HG03280 (cell line): ENCODE measurements at regions not wholly inside any gene's neighbourhood (a gene's known extent, or its start where the extent isn't known, plus 50 kb on each side); places are given as distances from the start of the nearest gene placed in this dataset.
"Not testable (repeated sequence)": the region's sequence is repeated elsewhere in the genome, so short reads cannot be mapped to it uniquely, and the experiment has no call there.

Experiments
- ATAC-seq: cut with Tn5 transposase; IDR thresholded peaks from one replicate; pipeline ENCODE4 v1.9.1; 2021; ENCODE audit warnings: mild to moderate bottlenecking, moderate library complexity; ENCODE audit not compliant: unreplicated experiment

DNA sequence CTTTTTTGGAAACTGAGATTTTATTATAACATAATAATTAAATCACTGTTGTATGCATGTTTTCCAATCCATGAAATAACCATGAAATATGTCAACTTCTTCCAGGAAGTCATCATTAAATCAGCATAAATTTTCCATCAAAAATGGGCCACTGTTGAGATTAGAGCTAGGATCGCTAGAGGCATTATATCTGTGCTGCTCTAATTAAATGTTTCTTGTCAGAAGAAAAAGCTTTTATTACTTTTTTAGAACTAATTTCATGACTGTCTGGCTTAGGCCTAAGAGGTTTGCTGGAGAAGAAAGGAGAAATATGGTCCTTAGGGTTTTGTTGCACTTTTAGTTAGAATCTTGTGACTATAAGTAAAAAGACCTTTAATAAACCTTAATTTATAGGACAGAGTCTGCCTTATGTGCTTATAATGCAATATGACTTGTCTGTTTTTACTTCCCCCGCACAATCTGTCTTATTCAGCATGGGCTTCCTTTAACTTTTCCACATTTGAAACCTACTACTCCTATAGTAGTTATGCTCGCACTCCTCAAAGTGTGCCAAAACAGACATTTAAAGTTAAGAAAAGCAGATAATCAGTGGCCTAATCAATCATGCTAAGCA is 363.4 kb upstream of the GCFC2 start:
- no peak for ATAC-seq

DNA sequence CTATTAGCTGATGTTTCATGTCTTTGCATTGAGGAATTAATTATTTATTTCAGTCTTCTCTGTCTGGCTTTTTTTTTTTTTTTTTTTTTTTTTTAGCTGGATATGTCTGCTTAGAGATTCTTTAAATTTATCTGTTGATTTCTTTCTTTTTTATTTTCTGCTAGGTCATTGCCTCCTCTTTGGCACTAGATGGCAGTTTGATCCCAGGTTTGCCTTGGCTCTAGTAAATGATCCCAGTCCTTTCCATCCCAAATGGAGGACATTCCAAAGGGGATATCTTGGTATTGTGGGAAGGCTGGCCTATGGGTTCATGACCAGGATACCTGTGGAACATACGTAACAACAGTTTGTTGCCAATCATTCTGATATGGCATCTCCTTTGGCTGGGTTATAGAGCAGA is 339.5 kb upstream of the GCFC2 start:
- no peak for ATAC-seq

DNA sequence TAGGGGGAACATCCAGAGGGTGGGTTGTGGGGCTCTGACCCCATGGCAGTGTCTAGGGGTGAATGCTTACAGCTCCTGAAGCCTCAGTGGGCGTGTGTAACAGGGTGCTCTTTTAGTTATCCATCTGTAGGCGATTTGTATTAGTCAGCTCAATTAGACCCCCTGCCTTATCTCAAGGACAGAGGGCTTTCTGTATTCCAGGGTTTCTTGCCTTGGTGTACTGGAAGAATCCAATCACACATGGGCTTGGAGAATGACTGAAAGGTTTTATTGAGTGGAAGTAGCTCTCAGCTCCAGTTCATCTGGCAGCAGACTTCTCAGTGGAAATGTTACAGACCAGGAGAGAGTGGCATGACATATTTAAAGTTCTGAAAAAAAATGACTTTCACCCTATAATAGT is 334.0 kb upstream of the GCFC2 start:
- ATAC-seq, result no peak

DNA sequence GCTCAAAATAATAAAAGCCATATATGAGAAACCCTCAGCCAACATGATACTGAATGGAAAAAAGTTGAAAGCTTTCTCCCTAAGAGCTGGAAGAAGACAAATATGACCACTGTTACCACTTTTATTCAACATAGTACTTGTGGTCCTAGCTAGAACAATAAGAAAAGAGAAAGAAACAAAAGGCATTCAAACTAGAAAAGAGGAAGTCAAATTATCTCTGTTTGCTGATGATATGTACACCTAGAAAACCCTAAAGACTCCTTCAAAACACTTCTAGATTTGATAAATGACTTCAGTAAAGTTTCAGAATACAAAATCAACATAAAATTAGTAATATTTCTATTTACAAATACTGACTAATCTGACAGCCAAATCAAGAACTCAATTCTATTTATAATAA is 328.8 kb upstream of the GCFC2 start:
- no peak for ATAC-seq

DNA sequence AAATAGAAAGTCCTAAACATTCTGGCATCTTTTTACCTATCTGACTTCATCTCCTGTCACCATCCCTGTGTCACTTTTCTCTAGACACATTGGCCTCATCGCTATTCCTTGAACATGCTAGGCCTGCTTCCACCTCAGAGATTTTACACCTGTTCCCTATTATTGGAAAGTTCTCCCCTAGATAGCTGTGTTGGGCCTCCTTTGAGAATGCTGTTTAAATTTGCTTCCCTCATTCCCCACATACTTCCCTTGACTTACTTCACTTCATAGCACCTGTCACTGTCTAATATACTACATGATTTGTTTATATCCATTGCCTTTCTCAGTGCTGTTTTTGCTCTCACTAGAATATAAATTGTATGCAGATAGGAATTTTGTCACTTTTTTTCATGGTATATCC is 317.0 kb upstream of the GCFC2 start:
- ATAC-seq, result no peak

DNA sequence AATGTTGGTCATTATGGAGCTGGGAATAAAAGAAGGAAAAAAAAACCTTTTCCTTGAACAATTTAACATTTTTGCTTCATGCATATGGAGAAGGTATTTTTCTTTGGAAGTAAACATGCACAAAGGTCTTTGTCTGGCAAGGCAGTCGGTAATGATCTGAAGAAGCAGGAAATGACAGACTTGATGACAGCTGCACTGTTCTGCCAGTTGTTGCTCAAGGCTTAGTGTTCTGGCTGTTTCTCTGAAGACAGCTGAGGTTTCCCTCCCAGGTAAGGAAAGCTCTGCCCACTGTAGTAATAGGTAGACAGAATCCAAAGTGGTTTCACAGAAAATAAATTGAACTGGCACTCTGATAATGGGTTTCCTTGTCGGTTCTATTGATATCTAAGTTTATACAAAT is 308.4 kb upstream of the GCFC2 start:
- ATAC-seq, result no peak

DNA sequence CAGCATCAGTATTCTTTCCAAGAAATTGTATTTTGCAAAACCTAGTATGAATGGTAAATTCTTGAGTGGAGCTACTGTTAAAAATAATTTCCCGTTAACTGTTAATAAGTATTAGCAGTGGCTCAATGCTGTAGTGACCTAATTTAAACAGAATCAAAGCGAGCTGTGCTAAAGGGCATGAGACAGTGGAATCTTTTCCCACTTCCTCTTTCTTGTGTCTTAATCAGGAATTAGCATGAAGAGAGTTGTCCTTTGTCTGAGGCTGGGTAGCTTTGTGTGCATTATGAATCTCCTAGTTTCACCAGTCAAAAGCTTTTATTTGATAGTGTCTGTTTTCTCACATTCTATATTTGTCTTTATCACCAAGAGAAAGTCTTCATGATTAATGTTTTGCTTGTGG is 298.8 kb upstream of the GCFC2 start:
- no peak for ATAC-seq

DNA sequence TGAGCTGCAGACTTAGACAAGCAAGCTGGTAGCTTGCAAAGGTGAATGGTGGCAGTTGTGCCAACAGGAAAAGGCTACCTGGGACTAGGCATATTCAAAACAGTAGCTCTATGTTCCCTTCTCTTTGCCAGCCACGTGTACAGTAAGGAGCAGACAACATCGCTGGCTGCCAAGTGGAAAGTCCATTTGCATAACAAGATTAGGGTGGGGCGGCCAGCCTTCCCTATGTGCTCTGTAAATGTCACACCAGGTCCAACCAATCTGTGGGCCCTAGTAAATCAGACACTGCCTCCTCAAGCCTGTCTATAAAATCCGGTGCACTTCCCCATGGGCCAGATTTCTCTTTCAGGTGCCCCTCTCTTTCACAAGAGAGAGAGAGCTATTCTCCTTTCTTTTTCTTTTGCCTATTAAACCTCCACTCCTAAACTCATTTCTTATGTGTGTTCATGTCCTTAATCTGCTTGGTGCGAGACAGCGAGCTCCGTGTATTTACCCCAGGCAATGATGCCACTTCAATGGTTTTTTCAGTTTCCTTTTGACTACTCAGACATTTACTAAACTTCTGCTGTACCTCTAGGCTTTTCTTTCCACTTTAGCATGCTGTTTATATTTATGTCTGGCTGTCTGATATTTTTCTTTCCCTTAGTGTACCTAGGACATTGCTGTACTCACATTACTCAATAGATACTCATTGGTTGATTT is 297.4 kb upstream of the GCFC2 start:
- no peak for ATAC-seq

DNA sequence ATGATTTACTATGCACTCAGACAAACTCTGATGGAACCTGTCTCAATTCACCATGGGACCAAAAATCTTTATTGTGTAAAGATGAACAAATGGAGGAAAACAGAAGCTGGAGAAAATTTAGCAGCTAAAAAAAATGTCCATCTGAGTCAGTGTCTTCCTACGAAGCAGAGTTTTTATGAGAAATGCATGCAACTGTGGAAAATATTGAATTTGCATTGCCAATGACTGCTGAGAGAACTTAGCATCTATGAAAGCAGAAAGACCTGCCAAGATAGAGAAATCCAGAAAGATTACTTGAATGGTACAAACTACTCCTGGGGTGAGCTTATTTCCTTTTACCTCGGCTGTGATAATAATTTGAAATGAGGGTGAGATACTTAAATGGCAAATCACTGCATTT is 289.7 kb upstream of the GCFC2 start:
- ATAC-seq, result no peak

DNA sequence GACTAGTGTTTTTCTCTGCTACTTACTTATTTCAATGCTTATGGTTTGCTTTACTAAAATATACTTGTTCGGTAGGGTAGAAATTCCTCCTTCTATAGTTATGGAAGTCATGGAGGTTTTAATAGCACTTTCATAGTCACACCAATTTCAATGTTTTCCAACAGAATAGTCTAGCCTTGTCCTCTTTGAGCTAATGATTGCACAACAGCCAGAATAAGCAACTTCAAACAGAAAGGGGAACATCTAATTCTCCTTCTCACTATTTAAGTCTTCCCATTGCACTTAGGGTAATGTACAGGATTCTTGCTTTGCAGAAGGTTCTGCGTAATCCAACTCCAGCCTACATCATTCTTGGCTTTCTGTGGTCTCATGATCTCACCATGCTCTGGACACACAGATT is 287.7 kb upstream of the GCFC2 start:
- no peak for ATAC-seq

DNA sequence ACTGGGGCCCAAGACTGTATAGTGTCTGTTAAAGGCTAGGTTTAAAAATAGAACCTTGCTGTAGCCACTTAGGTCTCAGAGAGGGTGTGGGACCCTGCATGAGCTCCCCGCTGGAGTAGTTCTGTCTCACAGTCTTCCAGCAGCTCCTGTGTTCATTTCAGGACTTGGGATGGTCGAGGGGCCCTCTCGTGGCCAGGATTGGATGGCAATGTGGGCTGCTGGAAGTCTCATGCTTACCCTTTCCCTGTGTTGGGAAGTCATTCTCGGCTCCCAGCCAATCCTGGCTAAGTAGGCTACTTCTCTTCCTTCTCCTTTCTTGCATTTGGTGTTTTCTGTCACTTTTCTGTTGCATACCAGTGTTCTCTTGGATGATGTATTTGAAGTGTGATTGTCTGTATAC is 284.0 kb upstream of the GCFC2 start:
- no peak for ATAC-seq

DNA sequence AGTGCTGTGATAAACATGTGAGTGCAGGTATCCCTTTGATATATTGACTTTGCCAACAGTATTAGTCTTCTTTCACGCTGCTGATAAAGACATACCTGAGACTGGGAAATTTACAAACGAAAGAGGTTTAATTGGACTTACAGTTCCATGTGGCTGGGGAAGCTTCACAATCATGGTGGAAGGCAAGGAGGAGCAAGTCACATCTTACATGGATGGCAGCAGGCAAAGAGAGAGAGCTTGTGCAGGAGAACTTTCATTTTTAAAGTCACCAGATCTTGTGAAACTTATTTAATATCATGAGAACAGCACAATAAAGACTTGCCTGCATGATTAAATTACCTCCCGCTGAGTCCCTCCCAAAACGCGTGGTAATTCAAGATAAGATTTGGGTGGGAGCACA is 277.9 kb upstream of the GCFC2 start:
- ATAC-seq, result not testable (repeated sequence)

DNA sequence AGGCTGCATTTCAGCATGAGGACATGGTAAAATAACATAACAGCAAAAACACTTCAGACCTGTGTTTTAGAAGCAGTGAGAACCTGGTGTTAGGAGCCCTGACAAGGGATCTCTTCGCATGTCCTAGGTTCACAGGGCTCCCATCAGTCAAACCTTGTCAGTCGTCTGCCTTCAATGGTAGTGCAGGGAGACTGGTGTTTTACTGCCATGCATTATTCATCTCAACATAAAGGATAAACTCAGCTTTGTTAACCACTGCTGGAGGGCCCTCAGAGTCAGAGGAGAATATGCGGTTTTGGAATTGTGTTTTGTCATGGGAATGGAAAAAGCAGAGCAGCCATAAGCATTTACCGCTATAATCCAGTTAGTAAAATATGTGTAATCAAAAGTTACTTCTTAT is 275.9 kb upstream of the GCFC2 start:
- no peak for ATAC-seq

DNA sequence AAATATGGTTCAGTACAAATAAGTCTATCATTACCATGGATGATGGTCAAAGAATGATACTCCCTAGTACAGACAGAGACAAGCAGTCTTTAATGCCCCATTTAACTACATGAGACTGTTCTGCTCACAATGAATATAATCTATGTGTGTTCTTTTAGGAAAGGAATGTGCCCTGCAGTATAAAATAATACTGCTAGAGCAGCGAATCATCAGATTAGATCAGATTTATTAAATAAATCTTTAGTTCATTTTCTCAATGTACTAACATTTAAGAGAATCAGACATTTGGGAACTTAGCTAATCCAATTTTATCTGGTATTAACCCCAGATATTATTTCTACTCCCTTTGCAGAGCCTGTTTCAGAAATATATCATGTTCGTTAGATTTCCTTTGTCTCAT is 272.0 kb upstream of the GCFC2 start:
- ATAC-seq, result no peak

DNA sequence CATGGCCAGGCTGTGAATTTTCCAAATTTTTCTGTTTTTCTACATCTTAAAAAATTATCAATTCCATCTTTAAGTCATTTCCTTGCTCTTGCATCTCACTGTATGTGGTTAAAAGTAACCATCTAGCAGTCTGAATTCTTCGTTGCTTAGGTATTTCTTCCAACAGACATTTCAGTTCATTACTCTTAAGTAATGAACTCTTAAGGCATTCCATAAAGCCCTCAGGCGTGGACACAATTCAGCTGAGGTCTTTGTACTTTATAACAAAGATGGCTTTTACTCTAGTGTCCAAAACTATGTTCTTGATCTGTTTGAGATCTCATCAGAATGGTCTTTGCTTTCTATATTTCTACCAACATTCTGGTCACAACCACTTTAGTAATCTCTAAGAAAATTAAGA is 253.9 kb upstream of the GCFC2 start:
- no peak for ATAC-seq

DNA sequence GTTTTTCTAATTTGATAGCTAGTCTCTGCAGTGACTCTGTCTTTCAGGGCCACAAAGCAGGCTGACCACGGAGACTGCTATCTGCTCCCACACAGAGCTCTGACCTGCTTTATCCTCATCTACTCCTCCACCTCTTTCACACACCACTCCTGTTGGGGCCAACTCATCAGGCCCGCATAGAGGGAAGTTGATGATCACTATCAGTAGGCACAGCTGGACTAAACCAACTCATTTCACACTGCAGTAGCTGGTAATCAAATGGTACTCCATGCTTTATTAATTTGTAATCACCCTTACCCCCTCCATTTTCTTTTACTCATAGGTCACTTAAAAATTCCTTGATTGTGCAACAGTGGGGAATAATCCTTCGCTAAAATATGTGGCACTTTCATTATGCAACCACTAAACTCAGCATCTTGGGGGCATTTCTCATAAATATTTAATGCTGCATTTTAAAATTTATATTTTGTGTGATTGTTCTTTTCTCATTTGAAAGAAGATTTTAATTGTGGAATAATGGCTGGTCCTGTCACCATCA is 249.8 kb upstream of the GCFC2 start:
- no peak for ATAC-seq

DNA sequence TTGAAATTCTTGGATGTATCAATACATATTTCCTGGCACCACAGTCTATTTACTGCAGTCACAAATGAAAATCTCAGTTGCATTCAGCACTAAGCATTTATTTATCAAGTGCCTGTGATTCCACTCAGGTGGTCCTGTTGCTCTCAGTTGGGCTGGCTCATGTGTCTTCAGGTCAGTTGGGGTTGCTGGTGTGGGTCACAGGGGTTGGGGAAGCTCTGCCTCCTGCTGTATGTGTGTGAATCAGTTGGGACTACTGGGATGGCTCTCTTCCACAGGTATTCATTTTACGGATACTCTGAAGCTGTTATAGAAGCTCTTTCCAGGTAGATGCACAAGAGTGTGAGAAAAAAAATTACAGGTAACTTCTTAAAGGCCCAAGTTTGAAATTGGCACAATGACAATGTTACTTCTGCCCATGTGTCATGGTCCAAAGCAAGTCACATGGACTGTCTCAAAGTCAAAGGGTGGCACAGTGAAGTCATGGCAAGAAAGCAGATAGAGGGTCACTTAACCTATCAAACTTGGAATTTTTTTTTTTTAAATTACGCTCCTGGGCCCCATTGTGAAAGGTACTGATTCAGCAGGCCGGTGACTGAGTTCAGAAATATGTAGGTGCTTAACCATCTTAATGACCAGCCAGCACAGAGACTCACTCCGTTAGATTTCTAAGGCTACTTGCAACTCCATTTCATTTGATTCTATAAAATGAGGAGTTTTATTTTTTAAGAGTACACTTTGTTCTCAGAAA is 249.2 kb upstream of the GCFC2 start:
- ATAC-seq, result no peak

DNA sequence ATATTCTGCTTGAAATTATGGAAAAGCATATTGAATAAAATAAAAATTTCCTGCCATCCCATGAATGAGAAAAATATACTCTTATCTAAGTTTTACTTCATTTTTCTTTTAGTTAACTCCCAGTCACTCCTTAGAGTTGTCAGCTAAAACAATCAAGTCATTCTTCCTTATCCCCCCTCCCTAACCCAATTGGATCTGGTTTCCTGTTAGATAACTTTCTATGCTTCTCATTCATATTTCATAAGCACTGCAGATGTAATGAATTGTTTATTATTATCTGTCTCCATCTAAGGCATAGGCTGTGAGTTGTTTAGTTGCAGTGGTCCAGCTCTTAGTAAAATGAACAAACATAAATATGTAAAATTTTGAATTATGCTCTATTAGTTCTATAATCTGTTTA is 244.0 kb upstream of the GCFC2 start:
- no peak for ATAC-seq

DNA sequence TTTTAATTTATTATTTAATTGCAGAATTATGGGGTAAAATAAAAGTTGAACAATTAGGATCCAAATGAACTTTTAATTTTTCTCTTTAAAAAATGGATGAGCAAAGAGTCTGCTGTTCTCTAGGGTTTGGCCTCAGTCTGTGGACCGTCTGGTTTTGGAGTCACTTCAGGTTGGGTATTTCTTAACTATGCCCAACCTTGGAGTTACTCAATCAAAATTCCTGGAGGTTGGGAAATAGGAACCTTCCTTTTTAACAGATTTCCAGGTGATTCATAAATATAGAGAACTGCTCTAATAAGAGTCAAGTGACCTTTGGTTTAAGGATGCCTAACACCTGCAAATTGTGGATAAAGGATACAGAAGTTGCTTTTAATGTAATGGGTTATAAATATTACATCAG is 241.5 kb upstream of the GCFC2 start:
- no peak for ATAC-seq

DNA sequence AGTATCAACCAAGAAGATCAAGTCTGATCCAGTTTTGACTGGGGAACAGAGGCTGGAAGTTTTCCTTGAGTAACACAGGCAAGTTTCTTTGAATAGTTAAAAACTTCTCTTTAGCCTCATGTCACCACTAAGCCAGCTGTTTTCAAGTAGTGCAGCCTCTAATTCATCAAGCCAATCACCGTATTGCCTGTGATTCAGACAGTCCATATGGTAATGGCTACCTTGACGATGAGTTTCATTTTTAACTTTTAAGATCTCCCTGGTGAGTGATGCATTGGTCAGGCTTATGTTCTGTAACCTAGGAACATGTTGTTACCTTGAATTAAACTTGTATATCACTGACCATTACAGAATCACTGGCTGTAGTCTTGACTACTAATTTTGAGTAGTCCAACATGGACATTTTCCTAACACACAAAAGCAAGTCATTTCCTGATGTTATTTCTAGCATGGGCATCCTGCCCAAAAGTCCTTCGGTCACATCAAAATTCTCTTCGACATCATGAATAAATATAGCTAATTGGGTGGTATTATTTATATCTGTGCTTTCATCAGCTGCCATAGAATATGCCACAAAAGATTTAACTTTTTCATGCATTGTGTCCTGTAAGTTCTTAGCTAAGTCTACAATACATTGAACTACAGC is 238.8 kb upstream of the GCFC2 start:
- ATAC-seq, result no peak

DNA sequence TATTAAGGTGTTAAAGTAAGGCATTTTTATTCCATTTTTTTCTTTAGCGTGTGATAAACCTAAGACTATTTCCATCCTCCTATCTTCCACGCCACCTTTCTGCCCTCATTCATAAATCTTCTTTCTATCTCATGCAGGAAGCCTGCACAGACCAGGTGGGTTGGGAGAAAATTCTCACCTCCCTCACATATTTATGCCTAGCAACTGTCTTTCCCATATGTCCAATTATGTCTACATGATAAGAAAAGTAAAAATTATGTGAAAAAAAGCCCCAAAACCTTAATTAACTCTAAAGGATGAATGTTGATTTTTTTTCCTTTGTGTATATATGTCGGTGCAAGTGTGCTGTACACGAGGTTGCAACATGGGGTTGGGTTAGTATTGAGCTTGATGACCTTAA is 225.6 kb upstream of the GCFC2 start:
- ATAC-seq, result no peak

DNA sequence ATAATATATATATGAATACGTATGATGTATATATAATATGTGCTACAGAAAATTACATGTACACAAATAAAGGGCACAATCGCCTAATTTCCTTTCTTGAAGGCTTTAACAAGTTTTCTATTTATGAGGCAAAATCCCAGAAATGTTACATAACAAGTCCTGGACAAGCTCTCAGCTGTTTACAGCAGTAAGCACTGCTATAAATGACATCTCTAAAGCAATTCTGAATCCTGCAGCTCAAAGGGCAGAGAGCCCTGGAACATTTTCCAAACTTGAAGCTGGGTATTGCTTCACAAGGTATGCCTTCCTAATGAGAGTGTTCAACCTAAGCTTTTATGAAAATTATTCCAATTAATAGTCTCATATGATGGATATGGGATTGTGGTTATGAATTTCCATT is 222.3 kb upstream of the GCFC2 start:
- ATAC-seq, result no peak
